Type B pancreatic cell (in vitro differentiated cells): ENCODE measurements at regions not wholly inside any gene's neighbourhood (a gene's known extent, or its start where the extent isn't known, plus 50 kb on each side); places are given as distances from the start of the nearest gene placed in this dataset.
"Not testable (repeated sequence)": the region's sequence is repeated elsewhere in the genome, so short reads cannot be mapped to it uniquely, and the experiment has no call there.

ENCODE experiments used
- DNase-seq: peaks from one replicate; pipeline ENCODE4 v3.0.0; 2021; ENCODE audit warnings: mixed read lengths; ENCODE audit not compliant: unreplicated experiment; ENCODE audit errors: extremely low spot score
- H3K27ac Mint-ChIP-seq: 2 replicates; pipeline ENCODE4 v1.8.0; 2021; ENCODE audit warnings: mild to moderate bottlenecking, mixed read lengths
- H3K27me3 Mint-ChIP-seq: 2 replicates; pipeline ENCODE4 v1.8.0; 2021; ENCODE audit warnings: mixed read lengths
- H3K36me3 Mint-ChIP-seq: 2 replicates; pipeline ENCODE4 v1.8.0; 2021; ENCODE audit warnings: mixed read lengths
- H3K4me1 Mint-ChIP-seq: one replicate; pipeline ENCODE4 v1.8.0; 2021; ENCODE audit warnings: mixed read lengths; ENCODE audit not compliant: unreplicated experiment
- H3K4me3 Mint-ChIP-seq: 2 replicates; pipeline ENCODE4 v1.8.0; 2021; ENCODE audit warnings: mild to moderate bottlenecking, mixed read lengths
- H3K9me3 Mint-ChIP-seq: 2 replicates; pipeline ENCODE4 v1.8.0; 2021; ENCODE audit warnings: mixed read lengths
- TF ChIP-seq, protein P1 (sequence below): fragments of 200-600 bp; sonication (generic); conservative IDR thresholded peaks from 2 replicates; pipeline ENCODE4 v1.5.0; 2021; ENCODE audit warnings: antibody characterized with exemption, mild to moderate bottlenecking

DNA sequence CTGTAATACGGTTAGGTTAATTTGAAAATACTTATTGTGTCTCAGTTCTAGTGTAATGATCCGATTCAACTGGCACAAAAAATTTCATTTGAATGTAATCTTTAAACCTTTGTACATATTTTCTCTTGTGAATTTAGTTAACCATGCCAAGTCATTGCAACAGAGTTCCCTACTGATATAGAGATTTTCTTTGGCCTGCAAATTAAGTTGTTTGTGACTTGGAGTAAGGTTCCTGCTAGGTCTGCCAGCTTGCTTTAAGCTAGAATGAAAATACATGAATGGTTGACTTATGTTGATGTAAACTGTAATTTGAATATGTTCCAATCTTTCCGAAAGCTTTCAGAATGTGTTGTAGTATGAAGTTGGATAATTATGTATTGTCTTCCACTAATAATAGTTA lies 1004.1 kb upstream of the EDIL3 start:
- no peaks in the 10 kb centered on the region for H3K4me1 Mint-ChIP-seq
- no peaks in the 10 kb centered on the region for H3K27me3 Mint-ChIP-seq
- DNase-seq: no peak
- H3K27ac Mint-ChIP-seq: no peak overlapping the region
- TF ChIP-seq, protein P1, sequence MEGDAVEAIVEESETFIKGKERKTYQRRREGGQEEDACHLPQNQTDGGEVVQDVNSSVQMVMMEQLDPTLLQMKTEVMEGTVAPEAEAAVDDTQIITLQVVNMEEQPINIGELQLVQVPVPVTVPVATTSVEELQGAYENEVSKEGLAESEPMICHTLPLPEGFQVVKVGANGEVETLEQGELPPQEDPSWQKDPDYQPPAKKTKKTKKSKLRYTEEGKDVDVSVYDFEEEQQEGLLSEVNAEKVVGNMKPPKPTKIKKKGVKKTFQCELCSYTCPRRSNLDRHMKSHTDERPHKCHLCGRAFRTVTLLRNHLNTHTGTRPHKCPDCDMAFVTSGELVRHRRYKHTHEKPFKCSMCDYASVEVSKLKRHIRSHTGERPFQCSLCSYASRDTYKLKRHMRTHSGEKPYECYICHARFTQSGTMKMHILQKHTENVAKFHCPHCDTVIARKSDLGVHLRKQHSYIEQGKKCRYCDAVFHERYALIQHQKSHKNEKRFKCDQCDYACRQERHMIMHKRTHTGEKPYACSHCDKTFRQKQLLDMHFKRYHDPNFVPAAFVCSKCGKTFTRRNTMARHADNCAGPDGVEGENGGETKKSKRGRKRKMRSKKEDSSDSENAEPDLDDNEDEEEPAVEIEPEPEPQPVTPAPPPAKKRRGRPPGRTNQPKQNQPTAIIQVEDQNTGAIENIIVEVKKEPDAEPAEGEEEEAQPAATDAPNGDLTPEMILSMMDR: no peak
- no peaks in the 10 kb centered on the region for H3K36me3 Mint-ChIP-seq
- no peak overlapping the region for H3K4me3 Mint-ChIP-seq
- H3K9me3 Mint-ChIP-seq: no peaks in the 10 kb centered on the region

DNA sequence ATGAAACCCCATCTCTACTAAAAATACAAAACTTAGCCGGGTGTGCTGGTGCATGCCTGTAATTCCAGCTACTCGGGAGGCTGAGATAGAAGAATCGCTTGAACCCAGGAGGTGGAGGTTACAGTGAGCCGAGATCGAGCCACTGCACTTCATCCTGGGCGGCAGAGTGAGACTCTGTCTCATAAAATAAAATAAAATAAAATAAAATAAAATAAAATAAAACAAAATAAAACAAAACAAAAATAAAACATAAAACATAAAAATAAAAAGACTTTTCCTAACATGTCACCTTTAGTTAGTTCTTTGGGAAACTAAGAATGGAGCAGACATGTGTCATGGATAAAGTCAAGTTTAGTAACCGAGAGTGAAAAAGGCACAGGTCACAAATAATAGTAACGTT lies 1007.6 kb upstream of the EDIL3 start:
- DNase-seq, H3K4me1 Mint-ChIP-seq, H3K27ac Mint-ChIP-seq, H3K9me3 Mint-ChIP-seq, H3K4me3 Mint-ChIP-seq, H3K27me3 Mint-ChIP-seq, H3K36me3 Mint-ChIP-seq: not testable (repeated sequence)

DNA sequence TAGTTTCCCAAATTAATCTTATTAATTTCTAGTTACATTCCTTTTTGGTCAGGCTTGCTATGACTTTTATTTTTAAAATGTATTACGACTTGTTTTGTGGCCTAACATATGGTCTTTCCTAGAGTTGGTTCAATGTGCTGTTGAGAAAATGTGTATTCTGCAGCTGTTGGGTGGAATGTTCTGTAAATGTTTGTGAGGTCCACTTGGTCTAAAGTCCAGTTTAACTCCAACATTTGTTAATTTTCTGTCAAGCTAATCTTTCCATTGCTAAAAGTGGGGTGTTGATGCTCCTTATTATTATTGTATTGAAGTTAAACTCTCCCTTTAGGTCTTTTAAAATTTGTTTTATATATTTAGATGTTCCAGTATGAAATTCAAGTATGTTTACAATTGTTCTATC lies 1010.8 kb upstream of the EDIL3 start:
- DNase-seq: no peak
- TF ChIP-seq, protein P1: no peak
- Mint-ChIP-seq H3K36me3 (no peaks in the 10 kb centered on the region), H3K9me3 (no peaks in the 10 kb centered on the region), H3K27ac (no peak overlapping the region), H3K4me3 (no peak overlapping the region), H3K4me1 (no peaks in the 10 kb centered on the region), H3K27me3 (no peaks in the 10 kb centered on the region)

DNA sequence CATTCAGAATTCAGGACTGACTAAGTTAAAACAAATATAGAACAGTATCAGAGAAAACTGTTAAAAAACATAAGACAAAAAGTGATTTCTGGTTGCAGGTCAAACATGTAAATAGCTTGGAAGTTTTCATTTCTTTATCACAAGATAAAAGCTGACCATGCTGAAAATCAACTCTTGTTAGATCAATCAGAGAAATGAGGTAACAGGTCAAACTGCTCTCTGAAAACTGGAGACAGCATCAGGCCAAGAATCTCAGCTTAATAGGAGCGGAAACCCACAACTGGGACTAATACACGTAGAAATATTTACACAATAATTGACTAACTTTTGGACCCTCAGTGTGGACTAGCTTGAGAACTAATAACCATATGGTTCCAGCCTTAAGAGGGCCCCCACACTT lies 1012.8 kb upstream of the EDIL3 start:
- Mint-ChIP-seq H3K27me3 (no peaks in the 10 kb centered on the region), H3K36me3 (no peaks in the 10 kb centered on the region), H3K4me1 (no peaks in the 10 kb centered on the region), H3K4me3 (no peak overlapping the region), H3K27ac (no peak overlapping the region), H3K9me3 (no peaks in the 10 kb centered on the region)
- TF ChIP-seq, protein P1: no peak
- DNase-seq: no peak

DNA sequence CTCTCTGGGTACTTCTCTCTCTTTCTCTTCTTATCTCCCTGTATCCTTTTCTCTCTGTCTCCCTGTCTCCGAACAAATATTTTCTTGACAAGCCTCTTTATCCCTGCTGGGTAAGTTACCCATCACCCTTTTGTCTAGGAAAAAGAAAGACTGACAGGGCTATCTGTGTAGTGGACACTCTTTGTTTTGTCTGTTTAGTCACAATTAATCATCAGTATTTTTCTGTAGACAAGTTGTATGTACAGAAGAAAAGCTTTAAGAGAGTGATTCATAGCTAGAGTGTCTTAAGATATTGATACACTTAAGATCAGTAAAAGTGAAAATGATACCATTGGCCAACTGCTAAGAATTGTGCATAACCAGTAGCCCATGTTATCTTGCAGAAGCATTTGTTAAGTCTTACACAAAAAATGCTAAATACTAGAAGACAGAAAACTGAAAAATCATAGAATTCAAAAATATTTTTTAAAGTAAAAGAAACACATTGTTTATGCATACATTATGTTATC lies 1043.8 kb upstream of the EDIL3 start:
- TF ChIP-seq, protein P1: no peak
- H3K9me3 Mint-ChIP-seq: no peaks in the 10 kb centered on the region
- no peak overlapping the region for H3K4me3 Mint-ChIP-seq
- no peak for DNase-seq
- H3K27me3 Mint-ChIP-seq: no peaks in the 10 kb centered on the region
- H3K4me1 Mint-ChIP-seq: no peaks in the 10 kb centered on the region
- no peak overlapping the region for H3K27ac Mint-ChIP-seq
- no peaks in the 10 kb centered on the region for H3K36me3 Mint-ChIP-seq

- H3K36me3 Mint-ChIP-seq, H3K9me3 Mint-ChIP-seq, H3K4me1 Mint-ChIP-seq, H3K27ac Mint-ChIP-seq, H3K27me3 Mint-ChIP-seq, H3K4me3 Mint-ChIP-seq, DNase-seq: not testable (repeated sequence)
These were observed 1047.0 kb upstream of the EDIL3 start for GRCh38 chr5:85431726-85432125.

GRCh38 chr5:85441156-85441555 lies 1056.5 kb upstream of the EDIL3 start:
- no peaks in the 10 kb centered on the region for H3K4me1 Mint-ChIP-seq
- TF ChIP-seq, protein P1: no peak

More at GRCh38 chr5:85441156-85441555, 1056.5 kb upstream of the EDIL3 start:
- Mint-ChIP-seq H3K9me3 (no peaks in the 10 kb centered on the region), H3K4me3 (no peak overlapping the region), H3K27ac (no peak overlapping the region), H3K36me3 (no peaks in the 10 kb centered on the region), H3K27me3 (no peaks in the 10 kb centered on the region)
- DNase-seq: no peak
